Germinal center (tissue), 1 donor: ENCODE measurements at regions not wholly inside any gene's neighbourhood (a gene's known extent, or its start where the extent isn't known, plus 50 kb on each side); places are given as distances from the start of the nearest gene placed in this dataset.

Experiments
- DNase-seq: peaks from one replicate; pipeline ENCODE4 v3.0.0; 2012; ENCODE audit warnings: mixed read lengths, low spot score

DNA sequence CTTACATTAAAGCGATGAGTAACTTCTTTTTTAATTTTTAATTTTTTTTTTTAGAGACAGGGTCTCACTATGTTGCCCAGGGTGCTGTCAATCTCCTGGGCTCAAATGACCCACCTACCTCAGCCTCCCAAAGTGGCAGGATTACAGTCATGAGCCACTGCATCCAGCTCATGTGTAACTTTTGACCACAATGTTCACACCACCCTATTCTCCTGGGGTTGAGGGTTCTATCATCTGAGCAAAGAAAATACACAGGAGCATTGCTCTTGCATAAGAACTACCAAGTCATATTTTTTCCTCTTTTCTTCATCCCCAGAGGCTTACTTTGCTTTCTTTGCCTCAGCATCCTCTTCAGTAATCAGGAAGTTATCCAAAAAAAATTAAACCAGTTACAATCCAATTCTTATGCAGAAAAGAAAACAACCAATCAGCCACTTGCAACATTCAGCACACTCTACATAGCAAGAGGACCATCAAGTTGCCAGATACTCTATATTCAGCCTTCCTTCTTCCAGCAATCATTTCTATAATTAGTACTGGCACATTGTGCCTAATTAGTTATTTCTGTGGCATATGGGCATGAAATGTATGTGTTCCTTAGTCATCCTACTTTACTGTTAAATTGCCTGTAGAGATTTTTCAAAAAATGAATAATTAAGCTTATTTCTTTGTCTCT lies 345.6 kb downstream of the AKAIN1 start:
- no peak for DNase-seq

DNA sequence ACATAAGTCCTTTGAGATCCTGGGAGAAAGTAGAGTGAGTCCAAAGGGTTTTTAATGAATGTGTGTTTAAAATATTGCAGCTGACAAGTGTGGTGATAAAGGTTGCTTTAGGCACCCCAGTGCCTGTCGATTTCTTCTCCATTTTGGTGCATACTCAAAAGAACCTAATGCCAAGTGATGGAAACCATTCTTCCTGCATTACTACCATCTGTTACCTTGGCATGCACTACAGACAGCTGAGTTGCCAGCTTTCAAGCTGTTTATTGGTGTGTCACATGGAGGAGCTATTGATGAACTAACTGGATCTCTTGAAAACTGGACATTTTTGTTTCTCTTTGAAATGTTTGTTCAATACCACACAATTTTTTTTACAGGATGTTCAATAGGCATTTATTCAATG lies 350.0 kb downstream of the AKAIN1 start:
- no peak for DNase-seq

- DNase-seq = no peak
These were observed 352.7 kb downstream of the AKAIN1 start for GRCh38 chr18:4844320-4844719.

DNA sequence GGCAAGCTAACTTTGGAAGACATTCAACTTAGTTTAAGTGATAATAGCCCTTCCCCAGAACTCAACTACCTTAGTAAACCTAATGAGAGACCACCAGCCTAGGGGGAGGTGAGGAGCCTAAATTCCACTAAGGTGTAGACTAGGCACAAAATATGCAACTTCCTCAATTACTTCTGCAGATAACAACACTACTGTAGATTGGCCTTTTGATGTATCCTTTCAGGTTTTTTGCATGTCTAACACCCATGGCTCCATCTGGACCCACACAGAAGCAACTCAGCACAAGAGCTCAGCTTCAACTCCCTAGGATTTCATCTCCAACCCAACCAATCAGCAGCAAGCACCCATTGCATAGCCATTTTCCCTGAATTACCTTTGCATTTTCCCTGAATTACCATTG lies 353.3 kb downstream of the AKAIN1 start:
- DNase-seq = no peak

- no peak for DNase-seq
These were observed 354.3 kb downstream of the AKAIN1 start for GRCh38 chr18:4842751-4843150.

GRCh38 chr18:4842287-4842686 lies 354.8 kb downstream of the AKAIN1 start:
- DNase-seq = no peak

- DNase-seq = no peak
These were observed 357.4 kb downstream of the AKAIN1 start for GRCh38 chr18:4839639-4840038.

- DNase-seq = no peak
These were observed 360.9 kb downstream of the AKAIN1 start for GRCh38 chr18:4836141-4836540.

- DNase-seq = no peak
These were observed 365.2 kb downstream of the AKAIN1 start for GRCh38 chr18:4831791-4832375.

- DNase-seq = no peak
These were observed 365.9 kb downstream of the AKAIN1 start for GRCh38 chr18:4831127-4831526.

DNA sequence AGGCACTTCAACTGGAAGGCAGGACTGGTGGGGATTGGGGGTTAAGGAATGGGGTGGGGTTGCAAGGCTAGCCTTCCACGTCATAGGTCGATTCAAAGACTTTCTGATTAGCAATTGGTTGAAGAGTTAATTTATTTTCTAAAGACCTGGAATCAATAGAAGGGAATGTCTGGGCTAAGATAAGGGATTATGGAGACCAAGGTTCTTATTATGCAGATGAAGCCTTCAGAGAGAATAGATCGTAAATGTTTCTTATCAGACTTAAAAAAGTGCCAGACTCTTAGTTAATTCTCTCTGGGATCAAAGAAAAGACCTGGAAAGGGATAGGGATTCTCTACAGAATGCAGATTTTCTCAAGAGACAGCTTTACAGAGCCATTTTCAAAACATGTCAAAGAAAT lies 368.0 kb upstream of the DLGAP1 start:
- no peak for DNase-seq

DNA sequence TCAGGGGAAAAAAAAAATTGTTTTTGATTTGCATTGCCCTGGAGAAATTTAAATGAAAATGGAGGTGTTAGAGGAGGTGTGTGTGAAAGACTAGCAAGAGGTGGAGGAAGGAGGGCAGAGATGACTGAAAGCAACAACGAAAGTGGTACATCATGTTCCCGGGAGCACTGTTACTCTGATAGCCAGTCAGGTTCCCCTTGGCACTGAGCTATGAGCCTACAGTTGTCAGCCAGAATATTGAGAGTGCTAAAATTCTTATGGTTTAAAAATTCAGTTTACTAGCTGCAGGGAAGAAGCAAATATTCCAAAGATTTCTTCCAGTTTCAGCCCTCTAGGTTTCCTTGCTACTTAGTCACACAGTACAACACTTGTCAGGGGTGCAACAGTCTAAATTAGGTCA lies 366.7 kb upstream of the DLGAP1 start:
- DNase-seq = no peak

DNA sequence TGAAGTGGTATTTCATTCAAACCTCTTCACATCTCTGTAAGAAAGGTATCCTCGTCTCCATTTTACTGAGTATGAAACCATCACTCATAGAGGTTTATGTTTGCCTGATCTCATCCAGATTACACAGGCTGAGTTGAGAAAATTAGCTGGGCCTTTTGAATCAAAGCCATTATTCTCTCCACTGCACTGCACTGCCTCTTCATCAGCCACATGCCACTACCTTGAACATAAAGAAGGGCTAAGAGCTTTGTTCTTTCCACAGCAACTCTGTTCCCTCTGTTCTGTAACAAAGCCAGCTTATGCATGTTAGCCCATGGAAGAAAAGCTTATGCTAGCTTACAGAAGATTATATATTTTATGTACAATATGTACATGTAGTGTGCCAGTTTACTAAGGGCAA lies 362.6 kb upstream of the DLGAP1 start:
- no peak for DNase-seq

GRCh38 chr18:4813708-4814107 lies 358.6 kb upstream of the DLGAP1 start:
- no peak for DNase-seq

GRCh38 chr18:4808891-4809290 lies 353.8 kb upstream of the DLGAP1 start:
- no peak for DNase-seq

DNA sequence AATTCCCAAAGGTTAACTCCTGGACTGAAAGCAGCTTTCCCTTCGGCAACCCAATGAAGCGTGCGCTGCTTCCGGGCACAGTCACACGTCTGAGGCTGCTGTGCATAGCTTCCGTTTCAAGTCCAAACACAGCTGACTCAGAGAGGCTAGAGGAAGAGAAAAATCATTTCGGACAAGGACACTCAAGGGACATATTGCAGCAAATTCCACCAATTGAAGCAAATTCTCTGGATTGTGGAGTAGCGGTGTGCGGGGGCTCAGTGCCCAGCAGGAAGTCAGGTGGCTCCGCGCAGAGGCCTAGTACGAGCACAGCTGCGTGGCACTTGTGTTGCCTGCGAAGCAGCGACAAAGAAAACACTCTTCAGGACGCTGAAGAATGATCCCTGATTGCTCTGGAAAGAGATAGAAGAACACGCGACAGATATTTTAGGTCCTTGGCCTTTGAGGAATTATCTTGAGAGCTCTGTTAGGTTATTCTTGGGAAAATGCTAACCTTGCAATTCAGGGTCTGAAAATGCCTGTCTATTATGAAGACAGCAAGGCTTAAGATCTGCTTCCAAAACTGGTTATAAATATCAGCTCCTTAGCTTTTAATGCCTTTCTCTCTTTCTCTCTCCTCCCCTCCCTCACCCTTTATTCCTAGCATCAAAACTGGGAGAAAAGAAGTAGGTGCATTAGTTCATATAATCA lies 352.6 kb upstream of the DLGAP1 start:
- DNase-seq = no peak

- no peak for DNase-seq
These were observed 351.2 kb upstream of the DLGAP1 start for GRCh38 chr18:4806331-4806730.

- no peak for DNase-seq
These were observed 347.2 kb upstream of the DLGAP1 start for GRCh38 chr18:4802296-4802695.

GRCh38 chr18:4801151-4801550 lies 346.0 kb upstream of the DLGAP1 start:
- no peak for DNase-seq

GRCh38 chr18:4797002-4797685 lies 342.0 kb upstream of the DLGAP1 start:
- no peak for DNase-seq

GRCh38 chr18:4789506-4789905 lies 334.4 kb upstream of the DLGAP1 start:
- DNase-seq = no peak

- DNase-seq = no peak
These were observed 326.8 kb upstream of the DLGAP1 start for GRCh38 chr18:4781873-4782272.

DNA sequence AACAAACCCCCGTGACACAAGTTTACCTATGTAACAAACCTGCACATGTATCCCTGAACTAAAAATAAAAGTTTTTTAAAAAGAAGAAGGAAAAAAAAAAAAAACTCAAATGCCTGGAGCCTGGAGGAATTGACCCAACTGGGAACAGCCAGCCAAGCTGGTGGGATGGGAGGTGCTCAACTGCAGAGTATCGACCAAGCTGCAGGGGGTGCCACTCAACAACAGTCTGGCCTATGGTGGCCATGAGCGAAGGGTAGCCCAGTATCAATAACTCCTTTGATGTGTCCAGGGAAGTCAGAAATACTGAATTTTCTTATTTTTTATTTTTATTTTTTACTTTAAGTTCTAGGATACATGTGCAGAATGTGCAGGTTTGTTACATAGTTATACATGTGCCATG lies 310.3 kb upstream of the DLGAP1 start:
- no peak for DNase-seq
